Fibroblast of villous mesenchyme (primary cell): ENCODE measurements at regions not wholly inside any gene's neighbourhood (a gene's known extent, or its start where the extent isn't known, plus 50 kb on each side); places are given as distances from the start of the nearest gene placed in this dataset.

Source experiments
- DNase-seq: peaks from one replicate; pipeline ENCODE4 v3.0.0-alpha.2; 2010; ENCODE audit warnings: low read depth
- H3K4me3 ChIP-seq: 2 replicates; pipeline ENCODE4 v1.5.1; 2011; ENCODE audit warnings: low read depth, mild to moderate bottlenecking, low read length
- TF ChIP-seq, protein P1 (sequence below): IDR thresholded peaks from 2 replicates; pipeline ENCODE4 v1.5.1; 2012; ENCODE audit warnings: low read depth, mild to moderate bottlenecking, low read length; ENCODE audit not compliant: insufficient read depth

DNA sequence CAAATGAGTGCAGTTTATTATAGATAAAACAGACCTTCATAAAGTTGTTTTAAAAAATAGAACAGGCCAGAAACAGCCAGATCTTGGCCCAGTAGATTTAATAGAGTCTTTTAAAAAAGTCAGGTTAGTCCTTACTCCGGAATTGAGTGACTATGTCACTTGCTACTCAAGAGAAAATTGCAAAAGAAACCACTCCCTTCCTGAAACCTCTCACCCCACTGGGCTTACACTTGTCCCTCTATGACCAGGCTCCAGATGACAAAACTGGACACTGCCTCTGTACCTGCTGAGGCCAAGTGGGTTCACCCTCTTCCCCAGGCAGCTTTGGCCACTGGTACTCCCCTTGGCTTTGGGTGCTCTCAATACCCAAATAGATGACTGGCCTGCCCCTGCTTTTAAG, 357.2 kb upstream of the TRPC7 start:
- TF ChIP-seq, protein P1, sequence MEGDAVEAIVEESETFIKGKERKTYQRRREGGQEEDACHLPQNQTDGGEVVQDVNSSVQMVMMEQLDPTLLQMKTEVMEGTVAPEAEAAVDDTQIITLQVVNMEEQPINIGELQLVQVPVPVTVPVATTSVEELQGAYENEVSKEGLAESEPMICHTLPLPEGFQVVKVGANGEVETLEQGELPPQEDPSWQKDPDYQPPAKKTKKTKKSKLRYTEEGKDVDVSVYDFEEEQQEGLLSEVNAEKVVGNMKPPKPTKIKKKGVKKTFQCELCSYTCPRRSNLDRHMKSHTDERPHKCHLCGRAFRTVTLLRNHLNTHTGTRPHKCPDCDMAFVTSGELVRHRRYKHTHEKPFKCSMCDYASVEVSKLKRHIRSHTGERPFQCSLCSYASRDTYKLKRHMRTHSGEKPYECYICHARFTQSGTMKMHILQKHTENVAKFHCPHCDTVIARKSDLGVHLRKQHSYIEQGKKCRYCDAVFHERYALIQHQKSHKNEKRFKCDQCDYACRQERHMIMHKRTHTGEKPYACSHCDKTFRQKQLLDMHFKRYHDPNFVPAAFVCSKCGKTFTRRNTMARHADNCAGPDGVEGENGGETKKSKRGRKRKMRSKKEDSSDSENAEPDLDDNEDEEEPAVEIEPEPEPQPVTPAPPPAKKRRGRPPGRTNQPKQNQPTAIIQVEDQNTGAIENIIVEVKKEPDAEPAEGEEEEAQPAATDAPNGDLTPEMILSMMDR = no peak
- no peak overlapping the region for H3K4me3 ChIP-seq
- no peak for DNase-seq

DNA sequence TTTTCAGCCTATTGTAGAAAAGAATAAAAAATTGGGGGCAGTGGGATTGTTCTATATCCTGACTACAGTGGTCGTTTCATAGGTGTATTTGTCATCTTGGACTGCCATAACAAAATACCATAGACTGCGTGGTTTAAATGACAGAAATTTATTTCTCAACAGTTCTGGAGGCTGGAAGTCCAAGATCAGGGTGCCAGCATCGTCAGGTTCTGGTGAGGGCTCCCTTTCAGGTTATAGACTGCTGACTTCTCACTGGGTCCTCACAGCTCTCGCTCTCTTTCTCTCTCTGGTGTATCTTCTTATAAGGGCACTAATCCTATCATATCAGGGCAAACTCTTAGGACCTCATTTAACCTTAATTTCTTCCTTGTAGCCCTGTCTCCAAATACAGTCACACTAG, 356.7 kb upstream of the TRPC7 start:
- DNase-seq = no peak
- TF ChIP-seq, protein P1 = no peak
- no peak overlapping the region for H3K4me3 ChIP-seq

DNA sequence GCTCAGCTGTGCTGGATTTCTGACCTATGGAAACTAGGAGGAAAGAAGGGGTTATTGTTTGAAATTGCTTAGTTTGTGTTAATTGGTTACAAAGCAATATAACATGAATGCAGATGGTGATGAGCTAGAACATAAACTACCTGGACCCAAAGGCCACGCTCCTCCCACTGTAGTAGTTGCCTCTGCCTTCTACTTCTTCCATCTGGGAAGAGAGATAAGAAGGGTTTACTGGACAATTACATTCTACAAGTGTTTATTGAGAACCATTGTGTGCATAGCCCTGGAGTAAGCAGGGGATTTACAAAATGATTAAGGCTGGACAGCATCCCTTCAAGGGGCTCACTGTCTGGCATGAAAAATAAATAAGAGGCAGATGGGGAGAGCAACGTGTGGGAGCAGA, 355.3 kb upstream of the TRPC7 start:
- DNase-seq = no peak
- TF ChIP-seq, protein P1 = no peak
- H3K4me3 ChIP-seq = no peak overlapping the region

DNA sequence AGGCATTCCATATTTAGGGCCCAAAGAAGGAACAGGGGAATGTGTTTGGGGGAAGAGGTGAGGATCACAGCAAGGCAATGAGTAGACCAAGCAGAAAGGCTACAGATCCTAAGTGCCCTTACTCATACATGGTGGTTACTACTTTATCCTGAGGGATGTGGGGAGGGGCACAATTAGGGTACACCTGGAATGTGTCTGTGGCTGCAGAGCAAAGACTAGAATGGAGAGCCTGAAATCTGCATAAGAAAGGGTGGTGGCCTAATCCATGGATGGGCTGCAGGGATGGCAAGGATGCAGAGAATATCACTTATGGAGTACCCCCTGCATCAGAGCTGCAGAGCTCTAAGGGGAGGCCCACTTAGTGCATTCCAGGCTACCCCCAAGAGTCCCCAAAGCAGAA, 352.6 kb upstream of the TRPC7 start:
- TF ChIP-seq, protein P1 = no peak
- no peak for DNase-seq
- H3K4me3 ChIP-seq = no peak overlapping the region

DNA sequence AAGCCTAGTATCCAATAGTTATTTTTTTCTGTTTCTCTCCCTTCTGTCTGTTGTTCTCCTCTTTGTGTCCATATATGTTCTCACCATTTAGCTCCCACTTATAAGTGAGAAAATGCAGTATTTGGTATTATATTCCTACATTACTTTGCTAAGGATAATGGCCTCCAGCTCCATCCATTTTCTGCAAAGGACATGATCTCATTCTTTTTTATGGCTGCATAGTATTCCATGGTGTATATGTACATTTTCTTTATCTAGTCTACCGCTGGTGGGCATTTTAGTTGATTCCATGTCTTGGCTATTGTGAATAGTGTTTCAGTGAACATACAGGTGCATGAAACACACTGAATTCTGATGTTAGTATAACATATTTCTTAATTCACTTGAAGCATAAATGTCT, 348.9 kb upstream of the TRPC7 start:
- DNase-seq = no peak
- TF ChIP-seq, protein P1 = no peak

DNA sequence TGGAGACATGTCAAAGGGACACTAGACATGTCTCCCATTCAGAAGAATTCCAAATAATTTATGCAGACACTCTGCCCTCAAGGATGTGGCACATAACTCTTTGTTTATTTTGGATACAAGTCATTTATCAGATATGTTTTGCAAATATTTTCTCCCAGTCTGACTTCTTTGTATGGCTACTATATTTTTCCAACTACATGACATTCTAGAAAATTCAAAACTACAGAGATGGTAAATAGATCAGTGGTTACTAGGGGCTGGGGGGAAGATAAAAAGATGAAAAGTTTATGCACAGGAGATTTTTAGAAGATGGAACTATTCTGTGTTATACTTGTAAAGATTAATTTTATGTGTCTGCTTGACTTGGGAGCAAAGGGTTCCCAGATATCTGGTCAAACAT, 347.3 kb upstream of the TRPC7 start:
- no peak overlapping the region for H3K4me3 ChIP-seq
- peak; percentile 52 for DNase-seq
- TF ChIP-seq, protein P1 = no peak

More for the DNA sequence above, 348.9 kb upstream of the TRPC7 start:
- no peak overlapping the region for H3K4me3 ChIP-seq

DNA sequence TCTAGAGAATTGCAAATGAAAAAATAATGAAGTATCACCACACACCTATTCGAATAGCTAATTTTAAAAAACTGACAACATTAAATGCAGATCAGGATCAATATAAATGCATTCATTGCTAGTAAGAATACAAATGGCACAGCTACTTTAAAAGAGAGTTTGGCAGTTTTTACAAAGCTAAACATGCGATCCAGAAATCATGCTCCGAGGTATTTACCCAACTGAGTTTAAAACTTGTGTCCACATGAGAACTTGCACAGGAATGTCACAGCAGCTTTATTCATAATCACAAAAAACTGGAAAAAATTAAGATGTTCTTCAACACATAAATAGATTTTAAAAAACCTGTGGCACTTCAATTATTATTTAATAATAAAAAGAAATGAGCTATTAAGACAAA, 345.5 kb upstream of the TRPC7 start:
- no peak for DNase-seq
- H3K4me3 ChIP-seq = no peak overlapping the region
- TF ChIP-seq, protein P1 = no peak
